Activated CD4-positive, alpha-beta T cell treated with anti-CD3 and anti-CD28 coated beads, Interleukin-2, amount 50 U/mL, for 16 hours (primary cell): ENCODE measurements at regions not wholly inside any gene's neighbourhood (a gene's known extent, or its start where the extent isn't known, plus 50 kb on each side); places are given as distances from the start of the nearest gene placed in this dataset.

Experiments
- DNase-seq: peaks from one replicate; pipeline ENCODE4 v3.0.0-alpha.2; 2020

GRCh38 chr11:116233561-116233960, 539.2 kb downstream of the BUD13 start:
- DNase-seq = no peak

GRCh38 chr11:116232364-116232828, 540.4 kb downstream of the BUD13 start:
- no peak for DNase-seq

GRCh38 chr11:116231543-116231942, 541.2 kb downstream of the BUD13 start:
- no peak for DNase-seq

GRCh38 chr11:116230438-116230837, 542.3 kb downstream of the BUD13 start:
- DNase-seq = no peak

GRCh38 chr11:116229236-116229970, 543.4 kb downstream of the BUD13 start:
- DNase-seq = no peak

- no peak for DNase-seq
These were observed 546.1 kb downstream of the BUD13 start for GRCh38 chr11:116226731-116227130.

- DNase-seq = no peak
These were observed 546.8 kb downstream of the BUD13 start for GRCh38 chr11:116225784-116226585.

- DNase-seq = no peak
These were observed 547.6 kb downstream of the BUD13 start for GRCh38 chr11:116225236-116225635.

GRCh38 chr11:116224889-116225200, 547.9 kb downstream of the BUD13 start:
- DNase-seq = no peak

GRCh38 chr11:116224154-116224888, 548.5 kb downstream of the BUD13 start:
- DNase-seq = peak; percentile 46

- no peak for DNase-seq
These were observed 551.4 kb downstream of the BUD13 start for GRCh38 chr11:116221351-116221750.

- no peak for DNase-seq
These were observed 553.6 kb downstream of the BUD13 start for GRCh38 chr11:116219171-116219635.

GRCh38 chr11:116217441-116217840, 555.3 kb downstream of the BUD13 start:
- DNase-seq = no peak

- DNase-seq = peak; percentile 14
These were observed 555.8 kb downstream of the BUD13 start for GRCh38 chr11:116217006-116217405.

GRCh38 chr11:116215471-116216113, 557.2 kb downstream of the BUD13 start:
- DNase-seq = no peak

GRCh38 chr11:116211147-116211546, 561.6 kb downstream of the BUD13 start:
- DNase-seq = no peak

- no peak for DNase-seq
These were observed 562.1 kb downstream of the BUD13 start for GRCh38 chr11:116210663-116211062.

GRCh38 chr11:116209255-116209654, 563.5 kb downstream of the BUD13 start:
- DNase-seq = no peak

GRCh38 chr11:116207421-116208141, 565.2 kb downstream of the BUD13 start:
- no peak for DNase-seq

- DNase-seq = no peak
These were observed 565.8 kb downstream of the BUD13 start for GRCh38 chr11:116207019-116207418.

- DNase-seq = no peak
These were observed 569.9 kb downstream of the BUD13 start for GRCh38 chr11:116202922-116203321.

GRCh38 chr11:116200564-116200963, 572.2 kb downstream of the BUD13 start:
- no peak for DNase-seq
